ENCODE measurements at regions not wholly inside any gene's neighbourhood (a gene's known extent, or its start where the extent isn't known, plus 50 kb on each side); places are given as distances from the start of the nearest gene placed in this dataset.

DNA sequence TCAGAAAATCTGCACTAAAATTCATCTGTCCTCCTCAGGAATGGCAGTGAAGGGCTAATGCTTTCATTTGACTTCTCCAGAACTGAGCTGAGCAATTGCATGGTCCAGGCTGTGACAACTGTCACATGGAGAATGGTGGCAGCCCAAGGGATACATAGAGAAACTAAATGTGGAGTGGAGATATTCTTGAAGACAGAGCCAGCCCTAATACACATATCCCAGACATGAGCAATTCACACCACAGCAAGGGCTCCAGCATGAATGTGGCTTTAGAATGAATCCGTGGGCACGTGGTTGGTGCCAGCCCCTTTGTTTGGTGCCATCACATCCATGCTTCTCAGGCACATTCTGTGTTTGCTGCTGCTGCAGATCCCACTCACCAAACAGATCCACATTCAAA, 121.6 kb upstream of the MXRA5 start:
- CTCF ChIA-PET (ENCODE audit: partially characterized antibody): no interaction called here

More for the DNA sequence above, 121.6 kb upstream of the MXRA5 start:
- Histone ChIP-seq H3K27ac (ENCODE audit: low read depth, low read length) (no peak overlapping the region), H2BK120ac (replicated peaks; ENCODE audit: low read depth, low read length) (no peak overlapping the region), H2BK20ac (ENCODE audit: low read length) (no peak overlapping the region), H3K4me3 (ENCODE audit: extremely low read depth in 1 of 4, insufficient read depth in 2 of 4, low read depth in 3 of 4, low read length in 4 of 4) (no peak overlapping the region), H4K20me1 (replicated peaks in 1 of 2; ENCODE audit: control insufficient read depth in 1 of 2, insufficient read depth in 2 of 2, low read length in 2 of 2) (no peaks in the 10 kb centered on the region), H2BK12ac (ENCODE audit: low read depth, low read length) (no peak overlapping the region), H3K9ac (replicated peaks in 1 of 4; ENCODE audit: extremely low read depth in 1 of 4, low read depth in 3 of 4, low read length in 3 of 4) (no peak overlapping the region), H3K27me3 (replicated peaks in 1 of 4; ENCODE audit: control insufficient read depth in 3 of 4, extremely low read depth in 1 of 4, insufficient read depth in 3 of 4, low read length in 3 of 4) (no peaks in the 10 kb centered on the region), H2BK5ac (ENCODE audit: low read depth, low read length) (no peak overlapping the region), H2AK5ac (ENCODE audit: low read depth, low read length) (no peak overlapping the region), H3K14ac (ENCODE audit: insufficient read length) (no peak overlapping the region), H3K9me3 (ENCODE audit: insufficient read depth in 2 of 2, low read depth in 1 of 2, low read length in 1 of 2) (no peaks in the 10 kb centered on the region), H3K36me3 (ENCODE audit: control insufficient read depth in 2 of 4, insufficient read depth in 4 of 4, low read length in 3 of 4) (no peaks in the 10 kb centered on the region), H3K4me2 (ENCODE audit: insufficient read depth in 1 of 2, low read depth in 2 of 2, low read length in 2 of 2) (no peak overlapping the region), H2AFZ (ENCODE audit: low read length) (no peak overlapping the region), H3K79me2 (ENCODE audit: control insufficient read depth in 1 of 2, insufficient read depth in 2 of 2, low read length in 2 of 2) (no peaks in the 10 kb centered on the region), H3K4ac (replicated peaks; ENCODE audit: insufficient read length, low read depth, low read length) (no peak overlapping the region), H4K91ac (replicated peaks; ENCODE audit: insufficient read length, low read length) (no peak overlapping the region), H3K4me1 (replicated peaks in 1 of 4; ENCODE audit: control insufficient read depth in 3 of 4, insufficient read depth in 4 of 4, low read length in 3 of 4) (no peaks in the 10 kb centered on the region), H3K23ac (ENCODE audit: insufficient read length) (no peak overlapping the region), H3K23me2 (ENCODE audit: low read depth, low read length) (no peaks in the 10 kb centered on the region), H2BK15ac (ENCODE audit: low read length) (no peak overlapping the region), H3K56ac (replicated peaks; ENCODE audit: insufficient read length, low read depth, low read length) (no peak overlapping the region), H3K79me1 (ENCODE audit: low read depth, low read length) (no peaks in the 10 kb centered on the region), H3K18ac (ENCODE audit: extremely low read depth, low read length) (no peak overlapping the region), H4K8ac (ENCODE audit: extremely low read depth, insufficient read depth, low read length) (no peak overlapping the region), H4K5ac (ENCODE audit: insufficient read length, low read depth, low read length) (no peak overlapping the region)
- FAIRE-seq (no peak), DNase-seq (ENCODE audit: low read depth in 1 of 2, low spot score in 2 of 2) (no peak)
- 100% methylated on average over 2 of the region's 2 CpGs; no CpG with 5 or more reads in 1 of the 2 experiments for WGBS, 2 experiments (ENCODE audit: extremely low coverage in 1 of 2, insufficient coverage in 1 of 2, insufficient read length in 1 of 2, insufficient replicate concordance in 2 of 2, low coverage in 1 of 2, low lambda C conversion rate in 2 of 2, missing lambda C conversion rate in 1 of 2)
- TF ChIP-seq RXRA (IDR thresholded peaks at IDR 0.05; ENCODE audit: insufficient read depth, low read depth, low read length): no peak
- POLR2A ChIA-PET (ENCODE audit: partially characterized antibody): no interaction called here

Data from H1 (cell line).